Activated effector memory CD4-positive, alpha-beta T cell treated with Interleukin-2 at 50 U/mL for 16 hours (primary cell): ENCODE measurements at regions not wholly inside any gene's neighbourhood (a gene's known extent, or its start where the extent isn't known, plus 50 kb on each side); places are given as distances from the start of the nearest gene placed in this dataset.

Experiments used
- DNase-seq: peaks from one replicate; pipeline ENCODE4 v3.0.0-alpha.2; 2020

DNA sequence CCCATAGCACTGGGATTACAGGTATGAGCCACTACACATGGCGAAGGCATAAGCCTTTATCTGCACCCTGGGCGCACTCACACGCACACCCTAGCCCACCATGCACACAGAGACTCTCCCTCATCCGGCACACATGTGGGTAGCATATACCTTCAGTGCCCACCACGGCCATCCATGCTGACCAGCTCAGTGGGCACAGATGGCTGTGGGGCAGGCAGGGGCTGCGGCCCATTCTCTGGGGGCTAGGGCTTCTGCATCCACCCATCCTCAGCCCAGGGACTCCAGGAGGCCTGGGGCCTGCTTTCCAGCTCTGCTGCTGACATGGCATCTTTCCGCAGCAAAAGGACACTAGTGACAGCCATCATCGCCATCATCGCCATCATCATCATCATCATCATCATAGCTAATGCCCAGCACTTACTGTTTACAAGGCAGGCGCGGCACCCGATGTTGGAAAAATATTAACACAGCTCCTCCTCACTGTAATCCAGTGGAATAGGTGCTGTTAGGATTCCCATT lies 111.2 kb downstream of the NCOR2 start:
- DNase-seq: no peak

DNA sequence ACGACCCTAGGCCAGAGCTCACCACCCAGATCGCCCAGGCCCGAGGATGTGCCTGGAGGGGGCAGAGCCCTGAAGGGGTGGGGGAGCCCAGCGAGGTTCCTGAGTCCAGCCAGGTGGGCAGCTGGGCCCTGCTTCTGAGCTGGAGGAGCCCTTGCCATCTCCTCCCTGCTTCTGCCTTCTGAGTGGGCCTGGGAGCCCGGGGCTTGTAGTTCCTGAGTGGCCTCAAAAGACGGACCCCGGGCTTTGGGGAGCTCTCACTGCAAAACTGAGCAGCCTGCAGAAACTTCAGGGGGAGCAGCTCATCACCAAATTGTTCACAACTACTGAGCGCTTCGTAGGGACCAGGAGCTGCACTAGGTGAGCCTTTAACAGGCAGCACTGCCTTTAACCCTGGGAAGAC lies 112.1 kb downstream of the NCOR2 start:
- DNase-seq: no peak

- DNase-seq: no peak
These were observed 112.7 kb downstream of the NCOR2 start for GRCh38 chr12:124454735-124455134.

- no peak for DNase-seq
These were observed 113.1 kb downstream of the NCOR2 start for GRCh38 chr12:124454352-124454725.

DNA sequence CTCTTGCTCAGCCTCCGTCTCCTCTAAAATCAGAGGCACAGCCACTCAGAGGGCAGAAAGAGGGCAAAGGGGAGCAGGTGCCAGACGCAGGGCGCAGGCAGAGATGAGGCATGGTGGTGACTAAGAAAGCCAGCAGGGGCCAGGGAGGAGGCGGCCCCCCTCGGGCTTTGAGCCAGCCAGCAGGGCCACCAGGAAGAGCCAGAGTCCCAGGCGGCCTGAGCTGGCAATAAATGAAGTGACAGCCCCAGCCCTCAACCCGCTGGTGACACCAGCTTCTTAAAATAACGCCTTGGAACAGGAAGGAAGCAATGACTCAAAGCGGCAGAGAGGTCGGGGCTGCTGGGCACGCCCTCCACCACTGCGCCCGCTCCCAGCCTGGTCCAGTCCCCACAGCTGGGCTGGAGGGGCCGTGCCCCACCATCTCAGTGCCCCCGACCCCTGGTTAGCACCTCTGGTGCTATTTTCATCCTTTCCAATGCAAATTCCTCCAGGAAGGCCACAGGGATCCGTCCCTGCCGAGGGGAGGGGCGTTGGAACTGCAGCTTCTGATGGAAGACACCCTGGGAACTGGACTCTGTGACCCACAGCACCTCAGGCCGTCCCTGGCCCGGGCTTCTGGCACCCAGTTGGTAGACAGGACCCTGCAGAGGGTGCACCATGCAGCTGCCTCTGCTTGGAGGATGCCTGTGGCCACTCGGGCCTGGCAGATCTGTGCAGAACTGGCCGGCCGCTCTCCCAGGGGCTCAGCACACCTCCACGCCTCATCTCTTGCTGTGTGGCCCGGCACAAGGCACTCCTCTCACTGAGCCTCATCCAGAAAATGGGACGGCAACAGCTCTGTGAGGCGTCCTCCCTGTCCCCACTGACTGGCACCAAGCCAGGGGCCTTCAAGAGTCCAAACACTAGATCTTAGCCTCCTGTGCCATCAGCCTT lies 113.7 kb downstream of the NCOR2 start:
- peak; percentile 79 for DNase-seq

DNA sequence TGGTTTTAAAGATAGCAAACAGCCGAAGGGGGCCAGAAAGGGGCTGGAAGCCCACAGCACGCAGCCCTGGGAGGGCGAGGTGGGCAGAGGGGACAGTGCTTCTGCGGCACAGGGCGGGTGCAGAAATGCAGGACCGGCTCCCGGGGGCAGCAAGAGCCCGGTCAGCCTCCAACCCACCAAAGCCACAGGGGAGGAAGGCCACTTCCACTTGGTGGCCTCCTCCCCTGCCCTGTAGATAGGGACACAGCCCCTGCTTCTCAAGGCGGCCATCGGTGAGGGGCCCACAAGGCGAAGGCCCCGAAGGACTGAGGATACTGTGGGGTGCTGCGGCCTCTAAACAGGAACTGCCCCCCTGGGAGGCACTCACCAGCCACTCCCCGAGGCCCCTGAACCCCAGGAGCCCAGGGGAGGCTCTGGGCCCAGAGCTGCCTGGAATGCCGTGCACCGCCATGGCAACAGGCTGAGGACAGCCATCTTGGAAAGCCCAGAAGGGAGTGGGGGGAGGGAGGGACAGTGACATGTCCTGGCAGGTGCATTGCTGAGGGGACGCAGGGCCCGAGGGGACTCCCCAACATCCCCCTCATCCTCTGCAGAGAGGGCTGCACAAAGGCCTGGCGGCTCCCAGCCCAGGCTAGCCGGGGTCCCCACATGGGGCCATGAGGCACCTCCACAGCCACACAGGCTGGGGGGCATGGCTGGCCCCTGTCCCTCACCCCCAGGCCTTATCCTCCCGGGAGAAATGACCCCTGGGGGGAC lies 114.7 kb downstream of the NCOR2 start:
- DNase-seq: no peak

GRCh38 chr12:124451637-124452243 lies 115.7 kb downstream of the NCOR2 start:
- DNase-seq: no peak

GRCh38 chr12:124451016-124451415 lies 116.4 kb downstream of the NCOR2 start:
- DNase-seq: no peak

GRCh38 chr12:124450376-124450750 lies 117.0 kb downstream of the NCOR2 start:
- DNase-seq: no peak

DNA sequence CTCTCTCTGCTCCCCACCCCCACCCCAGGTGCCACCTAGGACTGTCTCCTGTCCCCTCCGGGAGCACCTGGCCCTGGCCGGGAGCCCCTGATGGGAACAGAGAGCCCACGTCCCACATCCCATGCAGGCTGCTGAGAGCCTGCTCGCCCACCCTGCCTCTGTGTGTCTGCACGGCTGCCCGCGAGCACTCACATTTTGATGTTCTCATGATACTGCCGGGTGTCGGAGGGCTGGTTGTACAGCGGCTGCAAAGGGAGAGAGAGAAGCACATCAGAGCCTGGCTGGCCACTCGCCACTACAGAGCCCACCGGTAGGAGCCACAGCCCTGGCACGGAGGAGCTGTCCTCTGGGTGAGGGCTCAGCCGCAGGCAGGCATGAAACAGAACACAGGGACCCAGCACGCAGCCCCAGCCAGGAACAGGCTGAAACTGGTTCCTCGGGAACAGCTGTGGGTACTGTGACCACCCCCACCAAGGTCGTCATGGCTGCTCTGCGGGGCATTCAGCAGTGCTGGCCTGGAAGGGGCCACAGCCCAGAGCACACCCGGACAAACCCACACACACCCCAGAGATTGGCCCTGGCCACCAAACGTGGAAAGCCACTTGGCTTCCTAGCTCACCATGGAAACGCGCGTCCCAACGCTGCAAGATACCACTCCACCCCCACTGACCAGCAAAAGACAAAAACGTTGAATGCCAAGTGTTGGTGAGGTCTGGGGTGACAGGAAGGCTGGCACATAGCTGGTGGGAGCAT lies 117.6 kb downstream of the NCOR2 start:
- no peak for DNase-seq

DNA sequence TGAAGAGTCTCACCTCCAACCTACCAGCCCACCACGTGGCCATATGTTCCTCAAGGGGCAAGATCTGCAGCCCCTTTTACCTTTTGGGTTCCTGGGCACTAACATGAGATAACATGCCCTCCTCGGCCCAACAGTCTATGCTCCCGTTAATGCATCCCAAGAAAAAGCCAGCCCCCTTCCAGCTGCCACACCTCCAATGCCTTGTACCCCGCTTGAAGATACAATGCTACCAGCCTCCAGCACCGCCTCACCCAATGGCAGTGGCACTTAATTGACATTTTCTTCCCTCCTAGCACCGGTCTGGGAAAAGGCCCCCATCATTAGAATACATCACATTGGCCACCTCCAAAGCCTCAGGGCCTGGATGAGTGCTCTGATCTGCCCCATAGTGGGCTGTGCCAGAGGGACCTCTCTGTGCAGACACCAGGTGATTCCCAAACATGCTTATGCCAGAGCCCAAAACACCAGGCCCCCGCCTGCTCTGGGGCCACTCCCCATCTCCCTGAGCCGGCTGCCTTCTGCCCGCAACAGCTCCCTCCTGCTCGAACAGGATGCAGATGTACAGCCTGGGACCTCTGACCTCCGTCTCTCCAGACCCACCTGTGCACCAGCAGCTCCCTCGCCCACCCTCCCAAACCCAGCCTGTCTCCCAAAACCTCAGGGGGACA lies 118.3 kb downstream of the NCOR2 start:
- no peak for DNase-seq

GRCh38 chr12:124448241-124448954 lies 119.0 kb downstream of the NCOR2 start:
- no peak for DNase-seq

GRCh38 chr12:124446364-124446763 lies 121.0 kb downstream of the NCOR2 start:
- DNase-seq: no peak

DNA sequence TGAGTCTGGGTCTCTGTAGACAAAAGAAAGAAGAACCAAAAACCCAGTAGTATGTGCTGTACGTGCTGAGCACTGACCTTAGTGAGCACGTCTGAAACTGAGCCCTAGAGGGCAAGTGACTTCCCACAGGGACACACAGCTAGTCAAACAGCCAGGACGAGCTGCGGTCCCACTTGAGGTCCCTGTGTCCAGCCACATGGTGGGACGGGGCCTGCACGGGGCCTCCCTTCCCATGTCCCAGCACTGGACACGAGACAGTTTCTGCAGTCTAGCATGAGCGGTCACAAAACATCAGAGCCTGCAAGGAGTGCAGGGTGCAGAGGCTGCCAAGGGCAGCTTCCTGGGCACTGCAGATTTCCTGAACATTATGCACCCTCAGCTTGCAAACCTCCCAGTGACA lies 121.6 kb downstream of the NCOR2 start:
- no peak for DNase-seq

DNA sequence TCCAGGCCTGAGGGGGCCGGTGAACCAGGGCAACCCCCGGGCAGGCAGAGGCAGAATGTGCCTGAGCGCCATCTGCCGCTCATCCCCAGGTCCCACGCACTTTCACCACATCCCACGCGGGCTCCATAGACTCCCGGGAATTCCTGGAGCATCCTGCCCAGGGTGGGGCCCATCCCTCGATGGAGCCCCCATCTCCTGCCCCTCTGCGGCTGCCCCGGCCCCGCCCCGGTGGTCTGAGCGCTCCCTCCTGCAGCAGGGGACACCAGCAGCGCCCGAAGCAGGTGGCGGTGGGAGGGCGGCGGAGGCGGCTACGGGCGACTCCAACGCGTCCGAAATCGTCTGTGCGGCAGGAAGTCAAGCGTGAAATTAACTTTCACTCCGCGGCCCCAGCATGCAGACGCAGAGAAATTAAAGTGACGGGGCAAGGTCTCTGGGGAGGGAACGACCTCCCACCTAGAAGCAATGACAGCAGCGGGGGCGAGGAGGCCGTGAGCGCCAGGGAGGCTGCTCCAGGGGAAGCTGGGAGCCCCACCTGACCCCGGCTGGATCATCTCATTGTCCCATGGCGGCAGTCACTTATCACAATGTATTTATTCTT lies 122.2 kb downstream of the NCOR2 start:
- DNase-seq: no peak

GRCh38 chr12:124443931-124444712 lies 123.3 kb downstream of the NCOR2 start:
- DNase-seq: no peak

- no peak for DNase-seq
These were observed 124.5 kb downstream of the NCOR2 start for GRCh38 chr12:124442772-124443445.

DNA sequence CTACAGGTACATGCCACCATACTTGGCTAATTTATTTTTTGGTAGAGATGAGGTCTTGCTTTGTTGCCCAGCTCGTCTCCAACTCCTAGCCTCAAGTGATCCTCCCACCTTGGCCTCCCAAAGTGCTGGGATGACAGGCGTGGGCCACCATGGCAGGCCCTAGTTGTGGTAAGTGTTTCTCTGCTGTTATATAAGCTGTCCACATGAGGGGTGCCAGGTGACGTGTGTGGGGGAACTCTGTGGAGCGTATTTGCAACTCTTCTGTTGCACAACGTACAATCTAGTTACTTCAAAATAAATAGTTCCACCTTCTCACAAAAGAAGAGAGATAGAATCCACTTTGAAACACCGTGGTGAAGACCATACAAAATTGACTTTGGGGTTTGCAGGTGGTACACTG lies 125.1 kb downstream of the NCOR2 start:
- DNase-seq: no peak

- DNase-seq: no peak
These were observed 125.8 kb downstream of the NCOR2 start for GRCh38 chr12:124441443-124442194.
